Hepatocyte (in vitro differentiated cells): ENCODE measurements at regions not wholly inside any gene's neighbourhood (a gene's known extent, or its start where the extent isn't known, plus 50 kb on each side); places are given as distances from the start of the nearest gene placed in this dataset.
A peak's percentile ranks its signal among the peaks of the same experiment; 100 is the strongest.

Experiments used
- DNase-seq: peaks from one replicate; pipeline ENCODE4 v3.0.0-alpha.2; 2016; ENCODE audit warnings: low spot score
- H2AFZ ChIP-seq: fragments of 200-600 bp; sonication (generic); 2 replicates; pipeline ENCODE4 v1.6.0; 2016; ENCODE audit warnings: antibody characterized with exemption, mild to moderate bottlenecking
- H3K27ac ChIP-seq: fragments of 200-600 bp; sonication (generic); 2 replicates; pipeline ENCODE4 v1.5.1; 2016; ENCODE audit warnings: mild to moderate bottlenecking
- H3K27me3 ChIP-seq: fragments of 200-600 bp; sonication (generic); 2 replicates; pipeline ENCODE4 v1.6.1; 2016
- H3K36me3 ChIP-seq: fragments of 200-600 bp; sonication (generic); replicated peaks from 2 replicates; pipeline ENCODE4 v1.5.1; 2016; ENCODE audit warnings: low read depth; ENCODE audit not compliant: insufficient read depth
- H3K4me1 ChIP-seq: fragments of 200-600 bp; sonication (generic); 2 replicates; pipeline ENCODE4 v1.5.1; 2016; ENCODE audit warnings: mild to moderate bottlenecking, moderate library complexity; ENCODE audit not compliant: insufficient read depth
- H3K4me2 ChIP-seq: fragments of 200-600 bp; sonication (generic); 2 replicates; pipeline ENCODE4 v1.6.0; 2016
- H3K4me3 ChIP-seq: fragments of 200-600 bp; sonication (generic); 2 replicates; pipeline ENCODE4 v1.5.1; 2016; ENCODE audit warnings: mild to moderate bottlenecking
- H3K79me2 ChIP-seq: fragments of 200-600 bp; sonication (generic); 2 replicates; pipeline ENCODE4 v1.6.0; 2017; ENCODE audit warnings: mild to moderate bottlenecking
- H3K9me2 ChIP-seq: fragments of 200-600 bp; sonication (generic); replicated peaks from 2 replicates; pipeline ENCODE4 v1.6.0; 2017; ENCODE audit warnings: mild to moderate bottlenecking; ENCODE audit not compliant: insufficient read depth
- H3K9me3 ChIP-seq: fragments of 200-600 bp; sonication (generic); 2 replicates; pipeline ENCODE4 v1.5.1; 2016; ENCODE audit warnings: low read depth, mild to moderate bottlenecking
- H4K20me1 ChIP-seq: fragments of 200-600 bp; sonication (generic); 2 replicates; pipeline ENCODE4 v1.6.0; 2016; ENCODE audit warnings: mild to moderate bottlenecking; ENCODE audit not compliant: insufficient read depth, poor library complexity, severe bottlenecking
- EZH2 ChIP-seq: fragments of 200-600 bp; sonication (generic); IDR thresholded peaks from 2 replicates; pipeline ENCODE4 v1.6.1; 2016; ENCODE audit warnings: antibody characterized with exemption, mild to moderate bottlenecking, borderline replicate concordance
- EZH2phosphoT487 ChIP-seq: fragments of 200-600 bp; sonication (generic); IDR thresholded peaks from one replicate; pipeline ENCODE4 v1.6.1; 2018; ENCODE audit warnings: antibody characterized with exemption, mild to moderate bottlenecking, low read depth, moderate library complexity; ENCODE audit not compliant: unreplicated experiment, severe bottlenecking
- WGBS: methylation state at CpG from one replicate; pipeline ENCODE4 v1.1.6; 2016; ENCODE audit warnings: low lambda C conversion rate; ENCODE audit errors: missing lambda C conversion rate; 5-methylcytosine and 5-hydroxymethylcytosine counted together
- TF ChIP-seq, protein P1 (sequence below): fragments of 200-600 bp; sonication (generic); IDR thresholded peaks from 2 replicates; pipeline ENCODE4 v1.5.1; 2016; ENCODE audit warnings: antibody characterized with exemption, mild to moderate bottlenecking; ENCODE audit not compliant: poor library complexity

DNA sequence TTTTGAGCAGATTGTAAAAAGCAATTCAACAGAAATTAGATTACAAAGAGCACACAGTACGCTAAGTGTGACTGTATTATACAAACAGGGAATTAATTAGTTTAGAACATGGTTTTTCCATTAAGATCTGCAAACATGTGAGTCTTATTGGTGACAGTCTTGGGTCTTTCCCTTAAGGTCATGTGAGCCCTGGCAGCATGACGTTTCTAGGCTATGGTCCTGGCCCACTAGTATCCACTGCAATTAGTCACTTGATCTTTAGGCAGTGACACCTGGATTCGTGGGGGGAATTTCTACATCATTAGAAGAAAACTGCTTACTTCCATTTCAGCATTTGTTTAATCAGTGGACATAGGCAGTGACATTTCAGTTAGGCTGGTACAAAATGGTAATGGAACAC lies 360.2 kb upstream of the NR2F2 start:
- no peaks in the 10 kb centered on the region for H3K9me3 ChIP-seq
- no peaks in the 10 kb centered on the region for H3K79me2 ChIP-seq
- no peak overlapping the region for H3K4me3 ChIP-seq
- H3K36me3 ChIP-seq, result no peaks in the 10 kb centered on the region
- H3K27ac ChIP-seq, result no peak overlapping the region
- H3K9me2 ChIP-seq, result no peaks in the 10 kb centered on the region
- no peaks in the 10 kb centered on the region for H3K27me3 ChIP-seq
- WGBS, result 88% methylated on average over 3 of the region's 3 CpGs
- no peak overlapping the region for H2AFZ ChIP-seq
- H3K4me2 ChIP-seq, result no peak overlapping the region
- TF ChIP-seq EZH2phosphoT487 (no peak), EZH2 (no peak)
- TF ChIP-seq, protein P1, sequence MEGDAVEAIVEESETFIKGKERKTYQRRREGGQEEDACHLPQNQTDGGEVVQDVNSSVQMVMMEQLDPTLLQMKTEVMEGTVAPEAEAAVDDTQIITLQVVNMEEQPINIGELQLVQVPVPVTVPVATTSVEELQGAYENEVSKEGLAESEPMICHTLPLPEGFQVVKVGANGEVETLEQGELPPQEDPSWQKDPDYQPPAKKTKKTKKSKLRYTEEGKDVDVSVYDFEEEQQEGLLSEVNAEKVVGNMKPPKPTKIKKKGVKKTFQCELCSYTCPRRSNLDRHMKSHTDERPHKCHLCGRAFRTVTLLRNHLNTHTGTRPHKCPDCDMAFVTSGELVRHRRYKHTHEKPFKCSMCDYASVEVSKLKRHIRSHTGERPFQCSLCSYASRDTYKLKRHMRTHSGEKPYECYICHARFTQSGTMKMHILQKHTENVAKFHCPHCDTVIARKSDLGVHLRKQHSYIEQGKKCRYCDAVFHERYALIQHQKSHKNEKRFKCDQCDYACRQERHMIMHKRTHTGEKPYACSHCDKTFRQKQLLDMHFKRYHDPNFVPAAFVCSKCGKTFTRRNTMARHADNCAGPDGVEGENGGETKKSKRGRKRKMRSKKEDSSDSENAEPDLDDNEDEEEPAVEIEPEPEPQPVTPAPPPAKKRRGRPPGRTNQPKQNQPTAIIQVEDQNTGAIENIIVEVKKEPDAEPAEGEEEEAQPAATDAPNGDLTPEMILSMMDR, result no peak
- no peak for DNase-seq
- no peaks in the 10 kb centered on the region for H4K20me1 ChIP-seq
- H3K4me1 ChIP-seq, result no peaks in the 10 kb centered on the region

DNA sequence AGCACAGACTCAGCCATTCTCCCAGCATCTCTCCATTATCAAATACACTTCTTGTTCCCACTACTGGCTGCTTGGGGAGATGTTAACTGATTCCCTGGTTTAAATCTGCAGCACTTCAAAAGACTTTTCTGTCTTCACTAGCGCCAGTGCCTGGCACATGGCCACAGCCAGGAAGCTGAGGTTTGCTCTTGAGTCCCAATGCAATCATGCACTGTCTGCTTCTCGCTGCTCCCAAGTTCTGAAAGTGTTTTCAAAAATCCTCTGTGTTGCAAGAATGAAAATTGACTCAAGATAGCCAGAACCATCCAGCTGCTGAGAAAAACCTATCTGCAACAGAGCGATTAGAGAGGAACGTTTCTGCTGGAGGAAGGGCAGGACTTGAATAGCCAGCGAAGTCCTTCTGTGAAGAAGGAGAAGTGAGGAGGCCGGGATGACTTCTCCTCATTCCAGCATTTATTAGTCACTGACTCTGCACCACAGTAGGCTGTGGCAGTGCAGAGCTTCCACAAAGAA lies 358.4 kb upstream of the NR2F2 start:
- Histone ChIP-seq H2AFZ (no peak overlapping the region), H3K79me2 (no peaks in the 10 kb centered on the region), H3K36me3 (no peaks in the 10 kb centered on the region), H3K27ac (no peak overlapping the region), H3K27me3 (no peaks in the 10 kb centered on the region), H3K9me2 (no peaks in the 10 kb centered on the region), H3K9me3 (no peaks in the 10 kb centered on the region), H3K4me3 (no peak overlapping the region), H4K20me1 (no peaks in the 10 kb centered on the region), H3K4me2 (no peak overlapping the region), H3K4me1 (no peaks in the 10 kb centered on the region)
- 71% methylated on average over 6 of the region's 6 CpGs for WGBS
- peak; percentile 49 for DNase-seq
- no peak for TF ChIP-seq EZH2phosphoT487
- TF ChIP-seq, protein P1, result no peak
- no peak for TF ChIP-seq EZH2

GRCh38 chr15:95972812-95973211 lies 357.7 kb upstream of the NR2F2 start:
- no peaks in the 10 kb centered on the region for H3K27me3 ChIP-seq
- no peak overlapping the region for H2AFZ ChIP-seq
- WGBS, result 83% methylated on average over 4 of the region's 4 CpGs
- no peaks in the 10 kb centered on the region for H3K4me1 ChIP-seq
- H3K9me3 ChIP-seq, result no peaks in the 10 kb centered on the region
- TF ChIP-seq EZH2 (no peak), EZH2phosphoT487 (no peak)
- TF ChIP-seq, protein P1, result no peak
- no peaks in the 10 kb centered on the region for H4K20me1 ChIP-seq
- H3K9me2 ChIP-seq, result no peaks in the 10 kb centered on the region
- no peak for DNase-seq
- no peaks in the 10 kb centered on the region for H3K79me2 ChIP-seq
- no peak overlapping the region for H3K27ac ChIP-seq
- no peaks in the 10 kb centered on the region for H3K36me3 ChIP-seq
- no peak overlapping the region for H3K4me2 ChIP-seq
- no peak overlapping the region for H3K4me3 ChIP-seq
